ENCODE measurements at regions not wholly inside any gene's neighbourhood (a gene's known extent, or its start where the extent isn't known, plus 50 kb on each side); places are given as distances from the start of the nearest gene placed in this dataset.

GRCh38 chr3:182018361-182018760 lies 306.6 kb downstream of the SOX2 start:
- TF ChIP-seq CTCF (IDR thresholded peaks at IDR 0.05; ENCODE audit: low read length) (no peak), EZH2 (IDR thresholded peaks at IDR 0.05; ENCODE audit: borderline replicate concordance, low read length) (no peak)

All from OCI-LY1 (cell line).